8988T (cell line): ENCODE measurements at regions not wholly inside any gene's neighbourhood (a gene's known extent, or its start where the extent isn't known, plus 50 kb on each side); places are given as distances from the start of the nearest gene placed in this dataset.
A peak's percentile ranks its signal among the peaks of the same experiment; 100 is the strongest.
"Not testable (repeated sequence)": the region's sequence is repeated elsewhere in the genome, so short reads cannot be mapped to it uniquely, and the experiment has no call there.

Experiments used
- DNase-seq: peaks from one replicate; pipeline ENCODE4 v3.0.0; 2011

- DNase-seq: no peak
These were observed 488.1 kb upstream of the ARX start for GRCh38 chrX:25503826-25504225.

GRCh38 chrX:25507801-25508200 is 492.0 kb upstream of the ARX start:
- DNase-seq: no peak

GRCh38 chrX:25519258-25519657 is 503.5 kb upstream of the ARX start:
- no peak for DNase-seq

GRCh38 chrX:25522443-25523010 is 506.8 kb upstream of the ARX start:
- not testable (repeated sequence) for DNase-seq

GRCh38 chrX:25523574-25524540 is 508.1 kb upstream of the ARX start:
- DNase-seq: peak; percentile 23

- DNase-seq: no peak
These were observed 511.4 kb upstream of the ARX start for GRCh38 chrX:25527156-25527555.

- no peak for DNase-seq
These were observed 511.8 kb upstream of the ARX start for GRCh38 chrX:25527596-25527995.

GRCh38 chrX:25531096-25531495 is 515.3 kb upstream of the ARX start:
- no peak for DNase-seq

- DNase-seq: no peak
These were observed 518.3 kb upstream of the ARX start for GRCh38 chrX:25534091-25534490.

- no peak for DNase-seq
These were observed 520.7 kb upstream of the ARX start for GRCh38 chrX:25536307-25536970.

GRCh38 chrX:25537699-25538098 is 521.9 kb upstream of the ARX start:
- DNase-seq: no peak

GRCh38 chrX:25544641-25545040 is 528.9 kb upstream of the ARX start:
- no peak for DNase-seq

GRCh38 chrX:25548811-25549210 is 533.0 kb upstream of the ARX start:
- no peak for DNase-seq

GRCh38 chrX:25555521-25555920 is 539.8 kb upstream of the ARX start:
- no peak for DNase-seq

GRCh38 chrX:25558137-25558536 is 542.4 kb upstream of the ARX start:
- no peak for DNase-seq

GRCh38 chrX:25561190-25561589 is 545.4 kb upstream of the ARX start:
- no peak for DNase-seq

- no peak for DNase-seq
These were observed 557.9 kb upstream of the ARX start for GRCh38 chrX:25573631-25574030.

- no peak for DNase-seq
These were observed 541.2 kb upstream of the MAGEB18 start for GRCh38 chrX:25596921-25597320.

GRCh38 chrX:25597551-25597950 is 540.6 kb upstream of the MAGEB18 start:
- DNase-seq: no peak

- DNase-seq: no peak
These were observed 539.1 kb upstream of the MAGEB18 start for GRCh38 chrX:25599061-25599460.

GRCh38 chrX:25600776-25601175 is 537.4 kb upstream of the MAGEB18 start:
- no peak for DNase-seq

GRCh38 chrX:25601323-25601722 is 536.8 kb upstream of the MAGEB18 start:
- DNase-seq: no peak

- DNase-seq: no peak
These were observed 519.9 kb upstream of the MAGEB18 start for GRCh38 chrX:25618248-25618647.

- no peak for DNase-seq
These were observed 497.9 kb upstream of the MAGEB18 start for GRCh38 chrX:25640276-25640675.
